WERI-Rb-1 (cell line): ENCODE measurements at regions not wholly inside any gene's neighbourhood (a gene's known extent, or its start where the extent isn't known, plus 50 kb on each side); places are given as distances from the start of the nearest gene placed in this dataset.

Experiments used
- DNase-seq: peaks from one replicate; pipeline ENCODE4 v3.0.0-alpha.2; 2020
- H3K27ac ChIP-seq: fragments of 250-450 bp; sonication (Bioruptor Pico); 2 replicates; pipeline ENCODE4 v1.5.1; 2020; ENCODE audit warnings: mild to moderate bottlenecking, moderate library complexity
- H3K27me3 ChIP-seq: fragments of 250-450 bp; sonication (Bioruptor Pico); 2 replicates; pipeline ENCODE4 v1.5.1; 2021; ENCODE audit warnings: mild to moderate bottlenecking, low read depth, moderate library complexity; ENCODE audit not compliant: insufficient read depth, severe bottlenecking
- H3K36me3 ChIP-seq: fragments of 250-450 bp; sonication (Bioruptor Pico); 2 replicates; pipeline ENCODE4 v1.5.1; 2020; ENCODE audit warnings: mild to moderate bottlenecking, moderate library complexity
- H3K4me3 ChIP-seq: 2 replicates; pipeline ENCODE4 v1.5.1; 2011; ENCODE audit warnings: low read depth, mild to moderate bottlenecking, control low read depth, low read length
- H3K9me3 ChIP-seq: fragments of 250-450 bp; sonication (Bioruptor Pico); 2 replicates; pipeline ENCODE4 v1.5.1; 2021; ENCODE audit warnings: mild to moderate bottlenecking, moderate library complexity; ENCODE audit not compliant: severe bottlenecking
- TF ChIP-seq, protein P1 (sequence below): IDR thresholded peaks from 2 replicates; pipeline ENCODE4 v1.5.1; 2011; ENCODE audit warnings: low read depth, mild to moderate bottlenecking, control low read depth, inconsistent platforms, low read length

DNA sequence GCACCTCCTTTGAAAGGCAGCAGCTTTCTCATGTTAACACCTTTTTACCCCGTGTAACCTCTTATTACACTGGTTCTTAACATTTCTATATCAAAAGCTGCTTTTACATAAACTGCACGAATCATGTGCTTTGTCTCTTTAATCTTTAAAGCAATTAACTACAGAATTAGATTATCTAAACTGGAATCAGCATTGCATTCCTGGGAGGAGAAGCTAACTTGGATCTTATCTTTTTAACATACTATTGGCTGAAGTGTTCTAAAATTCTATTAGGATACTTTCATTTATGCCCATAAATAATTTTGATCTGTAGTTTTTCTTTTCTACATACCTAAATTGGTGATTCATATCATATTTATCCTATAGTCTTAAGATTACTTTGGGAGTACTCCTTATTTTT, 428.4 kb upstream of the IGFBP3 start:
- TF ChIP-seq, protein P1, sequence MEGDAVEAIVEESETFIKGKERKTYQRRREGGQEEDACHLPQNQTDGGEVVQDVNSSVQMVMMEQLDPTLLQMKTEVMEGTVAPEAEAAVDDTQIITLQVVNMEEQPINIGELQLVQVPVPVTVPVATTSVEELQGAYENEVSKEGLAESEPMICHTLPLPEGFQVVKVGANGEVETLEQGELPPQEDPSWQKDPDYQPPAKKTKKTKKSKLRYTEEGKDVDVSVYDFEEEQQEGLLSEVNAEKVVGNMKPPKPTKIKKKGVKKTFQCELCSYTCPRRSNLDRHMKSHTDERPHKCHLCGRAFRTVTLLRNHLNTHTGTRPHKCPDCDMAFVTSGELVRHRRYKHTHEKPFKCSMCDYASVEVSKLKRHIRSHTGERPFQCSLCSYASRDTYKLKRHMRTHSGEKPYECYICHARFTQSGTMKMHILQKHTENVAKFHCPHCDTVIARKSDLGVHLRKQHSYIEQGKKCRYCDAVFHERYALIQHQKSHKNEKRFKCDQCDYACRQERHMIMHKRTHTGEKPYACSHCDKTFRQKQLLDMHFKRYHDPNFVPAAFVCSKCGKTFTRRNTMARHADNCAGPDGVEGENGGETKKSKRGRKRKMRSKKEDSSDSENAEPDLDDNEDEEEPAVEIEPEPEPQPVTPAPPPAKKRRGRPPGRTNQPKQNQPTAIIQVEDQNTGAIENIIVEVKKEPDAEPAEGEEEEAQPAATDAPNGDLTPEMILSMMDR, result no peak
- peaks cover 11% of the 10 kb centered on the region for H3K27me3 ChIP-seq
- H3K27ac ChIP-seq, result no peak overlapping the region
- no peaks in the 10 kb centered on the region for H3K9me3 ChIP-seq
- no peak overlapping the region for H3K4me3 ChIP-seq
- no peak for DNase-seq
- no peaks in the 10 kb centered on the region for H3K36me3 ChIP-seq

GRCh38 chr7:46344533-46344932, 423.5 kb upstream of the IGFBP3 start:
- Histone ChIP-seq H3K27me3 (peaks cover 7% of the 10 kb centered on the region), H3K27ac (no peak overlapping the region), H3K9me3 (no peaks in the 10 kb centered on the region), H3K36me3 (no peaks in the 10 kb centered on the region), H3K4me3 (no peak overlapping the region)
- TF ChIP-seq, protein P1, result no peak
- no peak for DNase-seq

- H3K27me3 ChIP-seq, result peaks cover under 1% of the 10 kb centered on the region
- H3K27ac ChIP-seq, result no peak overlapping the region
- TF ChIP-seq, protein P1, result no peak
- H3K36me3 ChIP-seq, result no peaks in the 10 kb centered on the region
- H3K9me3 ChIP-seq, result no peaks in the 10 kb centered on the region
- no peak for DNase-seq
- H3K4me3 ChIP-seq, result no peak overlapping the region
These were observed 422.7 kb upstream of the IGFBP3 start for GRCh38 chr7:46343802-46344201.

- Histone ChIP-seq H3K9me3 (no peaks in the 10 kb centered on the region), H3K27ac (no peak overlapping the region), H3K36me3 (no peaks in the 10 kb centered on the region), H3K27me3 (peaks cover 2% of the 10 kb centered on the region), H3K4me3 (no peak overlapping the region)
- DNase-seq, result no peak
- TF ChIP-seq, protein P1, result no peak
These were observed 401.9 kb upstream of the IGFBP3 start for GRCh38 chr7:46322937-46323336.

GRCh38 chr7:46321556-46322205, 400.6 kb upstream of the IGFBP3 start:
- no peak for DNase-seq
- no peak overlapping the region for H3K27ac ChIP-seq
- TF ChIP-seq, protein P1, result no peak

DNA sequence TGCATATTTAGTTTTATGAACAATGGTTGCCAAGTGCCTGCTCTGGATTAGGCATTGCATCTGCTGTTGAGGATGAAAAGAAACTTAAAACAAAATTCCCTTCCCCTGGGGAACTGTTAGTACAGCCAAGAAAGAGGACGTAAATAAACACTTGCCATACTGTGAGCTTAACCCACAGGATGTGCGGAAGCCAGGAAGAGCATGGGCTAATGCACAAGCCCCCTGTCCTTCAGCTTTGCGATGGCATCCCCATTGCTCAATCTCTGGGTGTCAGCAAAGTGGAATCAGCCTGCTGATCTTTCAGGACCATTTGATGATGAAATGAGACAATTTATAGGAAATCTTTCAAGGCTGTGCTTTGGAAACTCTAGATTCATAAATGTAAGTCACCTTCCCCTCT, 399.9 kb upstream of the IGFBP3 start:
- H3K4me3 ChIP-seq, result no peak overlapping the region
- no peaks in the 10 kb centered on the region for H3K36me3 ChIP-seq
- DNase-seq, result no peak
- no peaks in the 10 kb centered on the region for H3K9me3 ChIP-seq
- TF ChIP-seq, protein P1, result no peak
- no peak overlapping the region for H3K27ac ChIP-seq
- H3K27me3 ChIP-seq, result peaks cover 2% of the 10 kb centered on the region

More at GRCh38 chr7:46321556-46322205, 400.6 kb upstream of the IGFBP3 start:
- H3K27me3 ChIP-seq, result peaks cover 2% of the 10 kb centered on the region
- H3K9me3 ChIP-seq, result no peaks in the 10 kb centered on the region
- H3K36me3 ChIP-seq, result no peaks in the 10 kb centered on the region
- no peak overlapping the region for H3K4me3 ChIP-seq
